IMR-90 (cell line): ENCODE measurements at regions not wholly inside any gene's neighbourhood (a gene's known extent, or its start where the extent isn't known, plus 50 kb on each side); places are given as distances from the start of the nearest gene placed in this dataset.
"Not testable (repeated sequence)": the region's sequence is repeated elsewhere in the genome, so short reads cannot be mapped to it uniquely, and the experiment has no call there.

Experiments
- CHD1 ChIP-seq: IDR thresholded peaks from 2 replicates; pipeline ENCODE4 v1.6.1; 2012; ENCODE audit warnings: low read depth, low read length, improper control_type of control experiment
- ELK1 ChIP-seq: fragments of 150-350 bp; IDR thresholded peaks from 2 replicates; pipeline ENCODE4 v1.6.1; 2016; ENCODE audit warnings: low read depth, mild to moderate bottlenecking, low read length, moderate library complexity, borderline replicate concordance
- MXI1 ChIP-seq: IDR thresholded peaks from 2 replicates; pipeline ENCODE4 v1.6.1; 2012; ENCODE audit warnings: low read depth, mild to moderate bottlenecking, low read length, moderate library complexity, borderline replicate concordance
- POLR2A ChIP-seq: IDR thresholded peaks from 2 replicates; pipeline ENCODE4 v1.6.1; 2012; ENCODE audit warnings: mild to moderate bottlenecking, low read depth, low read length
- RFX5 ChIP-seq: IDR thresholded peaks from 2 replicates; pipeline ENCODE4 v1.8.0; 2012; ENCODE audit warnings: low read depth, mild to moderate bottlenecking, low read length, moderate library complexity
- SMC3 ChIP-seq: fragments of 150-350 bp; IDR thresholded peaks from 2 replicates; pipeline ENCODE4 v1.6.1; 2016; ENCODE audit warnings: low read depth, mild to moderate bottlenecking, antibody characterized with exemption, low read length, moderate library complexity
- TF ChIP-seq, protein P1 (sequence below): conservative IDR thresholded peaks from 2 replicates; pipeline ENCODE4 v1.5.1; 2012; ENCODE audit warnings: mild to moderate bottlenecking, low read depth, low read length, improper control_type of control experiment
- TF ChIP-seq, protein P2 (sequence below): fragments of 150-350 bp; IDR thresholded peaks from 2 replicates; pipeline ENCODE4 v1.6.1; 2017; ENCODE audit warnings: mild to moderate bottlenecking, antibody characterized with exemption, low read length, low read depth

- TF ChIP-seq RFX5, POLR2A, SMC3, CHD1, MXI1, ELK1: not testable (repeated sequence)
- TF ChIP-seq, protein P1, sequence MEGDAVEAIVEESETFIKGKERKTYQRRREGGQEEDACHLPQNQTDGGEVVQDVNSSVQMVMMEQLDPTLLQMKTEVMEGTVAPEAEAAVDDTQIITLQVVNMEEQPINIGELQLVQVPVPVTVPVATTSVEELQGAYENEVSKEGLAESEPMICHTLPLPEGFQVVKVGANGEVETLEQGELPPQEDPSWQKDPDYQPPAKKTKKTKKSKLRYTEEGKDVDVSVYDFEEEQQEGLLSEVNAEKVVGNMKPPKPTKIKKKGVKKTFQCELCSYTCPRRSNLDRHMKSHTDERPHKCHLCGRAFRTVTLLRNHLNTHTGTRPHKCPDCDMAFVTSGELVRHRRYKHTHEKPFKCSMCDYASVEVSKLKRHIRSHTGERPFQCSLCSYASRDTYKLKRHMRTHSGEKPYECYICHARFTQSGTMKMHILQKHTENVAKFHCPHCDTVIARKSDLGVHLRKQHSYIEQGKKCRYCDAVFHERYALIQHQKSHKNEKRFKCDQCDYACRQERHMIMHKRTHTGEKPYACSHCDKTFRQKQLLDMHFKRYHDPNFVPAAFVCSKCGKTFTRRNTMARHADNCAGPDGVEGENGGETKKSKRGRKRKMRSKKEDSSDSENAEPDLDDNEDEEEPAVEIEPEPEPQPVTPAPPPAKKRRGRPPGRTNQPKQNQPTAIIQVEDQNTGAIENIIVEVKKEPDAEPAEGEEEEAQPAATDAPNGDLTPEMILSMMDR = not testable (repeated sequence)
- TF ChIP-seq, protein P2, sequence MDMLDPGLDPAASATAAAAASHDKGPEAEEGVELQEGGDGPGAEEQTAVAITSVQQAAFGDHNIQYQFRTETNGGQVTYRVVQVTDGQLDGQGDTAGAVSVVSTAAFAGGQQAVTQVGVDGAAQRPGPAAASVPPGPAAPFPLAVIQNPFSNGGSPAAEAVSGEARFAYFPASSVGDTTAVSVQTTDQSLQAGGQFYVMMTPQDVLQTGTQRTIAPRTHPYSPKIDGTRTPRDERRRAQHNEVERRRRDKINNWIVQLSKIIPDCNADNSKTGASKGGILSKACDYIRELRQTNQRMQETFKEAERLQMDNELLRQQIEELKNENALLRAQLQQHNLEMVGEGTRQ = not testable (repeated sequence)
Observed at GRCh38 chr12:54105809-54106208, 52.2 kb downstream of the HOXC4 start.
